ENCODE measurements at regions not wholly inside any gene's neighbourhood (a gene's known extent, or its start where the extent isn't known, plus 50 kb on each side); places are given as distances from the start of the nearest gene placed in this dataset.
A peak's percentile ranks its signal among the peaks of the same experiment; 100 is the strongest.
"Not testable (repeated sequence)": the region's sequence is repeated elsewhere in the genome, so short reads cannot be mapped to it uniquely, and the experiment has no call there.

GRCh38 chr7:13610372-13610771 lies 379.1 kb downstream of the ETV1 start:
- no peak overlapping the region for H3K4ac ChIP-seq (ENCODE audit: low read depth, low read length)
- no peak overlapping the region for H2BK5ac ChIP-seq (ENCODE audit: low read length)
- no peak overlapping the region for H3K4me3 ChIP-seq (ENCODE audit: low read length)
- H4K5ac ChIP-seq (ENCODE audit: low read length), result no peak overlapping the region
- no peak overlapping the region for H3K9ac ChIP-seq (ENCODE audit: low read length)
- H3K79me1 ChIP-seq (ENCODE audit: low read length), result no peaks in the 10 kb centered on the region
- H3K27ac ChIP-seq (ENCODE audit: low read depth, low read length), result no peak overlapping the region
- no peak overlapping the region for H2AK5ac ChIP-seq (ENCODE audit: low read length)
- no peaks in the 10 kb centered on the region for H3K27me3 ChIP-seq (ENCODE audit: insufficient read depth, low read length, poor library complexity)
- H3K36me3 ChIP-seq (ENCODE audit: control insufficient read depth, insufficient read depth, low read length), result no peaks in the 10 kb centered on the region
- no peaks in the 10 kb centered on the region for H3K79me2 ChIP-seq (ENCODE audit: control insufficient read depth, insufficient read depth, low read length)
- no peak overlapping the region for H3K18ac ChIP-seq (ENCODE audit: low read length)
- no peaks in the 10 kb centered on the region for H3K4me1 ChIP-seq (ENCODE audit: control insufficient read depth, low read depth, low read length)
- no peak overlapping the region for H2BK15ac ChIP-seq (replicated peaks; ENCODE audit: low read depth)
- DNase-seq, result no peak
- H2BK120ac ChIP-seq (ENCODE audit: low read depth, low read length), result no peak overlapping the region
- H3K4me2 ChIP-seq (ENCODE audit: low read length), result no peak overlapping the region
- H3K56ac ChIP-seq (ENCODE audit: low read length), result no peak overlapping the region
- H4K8ac ChIP-seq (ENCODE audit: low read depth, low read length), result no peak overlapping the region
- no peak overlapping the region for H3K23ac ChIP-seq (ENCODE audit: low read length)

DNA sequence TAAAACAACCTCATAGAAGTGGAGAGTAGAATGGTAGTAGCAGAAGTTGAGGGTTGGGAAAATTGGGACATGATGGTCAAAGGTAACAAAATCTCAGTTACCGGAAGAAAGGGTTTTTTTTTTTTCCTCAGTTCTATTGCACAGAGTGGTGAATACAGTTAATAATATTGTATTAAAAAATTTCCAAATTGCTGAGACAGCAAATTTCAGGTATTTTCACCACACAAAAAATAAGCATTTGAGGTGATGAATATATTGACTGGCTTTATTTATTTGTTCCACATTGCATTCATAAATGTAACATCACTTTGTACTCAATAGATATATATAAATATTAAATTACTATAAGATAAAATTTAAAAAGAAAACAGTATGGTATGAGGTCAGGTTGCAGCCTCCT lies 373.8 kb downstream of the ETV1 start:
- Histone ChIP-seq H3K4ac (ENCODE audit: low read depth, low read length) (no peak overlapping the region), H4K5ac (ENCODE audit: low read length) (no peak overlapping the region), H3K56ac (ENCODE audit: low read length) (no peak overlapping the region), H3K9ac (ENCODE audit: low read length) (no peak overlapping the region), H3K36me3 (ENCODE audit: control insufficient read depth, insufficient read depth, low read length) (no peaks in the 10 kb centered on the region), H3K4me2 (ENCODE audit: low read length) (no peak overlapping the region), H2BK15ac (replicated peaks; ENCODE audit: low read depth) (no peak overlapping the region), H3K27me3 (ENCODE audit: insufficient read depth, low read length, poor library complexity) (no peaks in the 10 kb centered on the region), H2AK5ac (ENCODE audit: low read length) (no peak overlapping the region), H3K4me3 (ENCODE audit: low read length) (no peak overlapping the region), H2BK120ac (ENCODE audit: low read depth, low read length) (no peak overlapping the region), H4K8ac (ENCODE audit: low read depth, low read length) (no peak overlapping the region), H3K79me2 (ENCODE audit: control insufficient read depth, insufficient read depth, low read length) (no peaks in the 10 kb centered on the region), H2BK5ac (ENCODE audit: low read length) (no peak overlapping the region), H3K18ac (ENCODE audit: low read length) (no peak overlapping the region), H3K79me1 (ENCODE audit: low read length) (no peaks in the 10 kb centered on the region), H3K27ac (ENCODE audit: low read depth, low read length) (no peak overlapping the region), H3K4me1 (ENCODE audit: control insufficient read depth, low read depth, low read length) (no peaks in the 10 kb centered on the region), H3K23ac (ENCODE audit: low read length) (no peak overlapping the region)
- WGBS (ENCODE audit: extremely low coverage, insufficient coverage, low lambda C conversion rate), result no CpG with 5 or more reads among the region's 1 CpG
- no peak for DNase-seq

GRCh38 chr7:13627455-13627854 lies 362.0 kb downstream of the ETV1 start:
- Histone ChIP-seq H2BK15ac (replicated peaks; ENCODE audit: low read depth) (no peak overlapping the region), H3K23ac (ENCODE audit: low read length) (no peak overlapping the region), H3K27ac (ENCODE audit: low read depth, low read length) (no peak overlapping the region), H3K79me2 (ENCODE audit: control insufficient read depth, insufficient read depth, low read length) (no peaks in the 10 kb centered on the region), H2BK120ac (ENCODE audit: low read depth, low read length) (no peak overlapping the region), H4K8ac (ENCODE audit: low read depth, low read length) (no peak overlapping the region), H3K4me2 (ENCODE audit: low read length) (no peak overlapping the region), H3K4ac (ENCODE audit: low read depth, low read length) (no peak overlapping the region), H2BK5ac (ENCODE audit: low read length) (no peak overlapping the region), H3K4me1 (ENCODE audit: control insufficient read depth, low read depth, low read length) (no peaks in the 10 kb centered on the region), H3K56ac (ENCODE audit: low read length) (no peak overlapping the region), H3K18ac (ENCODE audit: low read length) (no peak overlapping the region), H3K36me3 (ENCODE audit: control insufficient read depth, insufficient read depth, low read length) (no peaks in the 10 kb centered on the region), H3K27me3 (ENCODE audit: insufficient read depth, low read length, poor library complexity) (no peaks in the 10 kb centered on the region), H3K79me1 (ENCODE audit: low read length) (no peaks in the 10 kb centered on the region), H4K5ac (ENCODE audit: low read length) (no peak overlapping the region), H3K9ac (ENCODE audit: low read length) (no peak overlapping the region), H2AK5ac (ENCODE audit: low read length) (no peak overlapping the region), H3K4me3 (ENCODE audit: low read length) (no peak overlapping the region)
- WGBS (ENCODE audit: extremely low coverage, insufficient coverage, low lambda C conversion rate), result 100% methylated on average over 1 of the region's 2 CpGs
- DNase-seq, result no peak

DNA sequence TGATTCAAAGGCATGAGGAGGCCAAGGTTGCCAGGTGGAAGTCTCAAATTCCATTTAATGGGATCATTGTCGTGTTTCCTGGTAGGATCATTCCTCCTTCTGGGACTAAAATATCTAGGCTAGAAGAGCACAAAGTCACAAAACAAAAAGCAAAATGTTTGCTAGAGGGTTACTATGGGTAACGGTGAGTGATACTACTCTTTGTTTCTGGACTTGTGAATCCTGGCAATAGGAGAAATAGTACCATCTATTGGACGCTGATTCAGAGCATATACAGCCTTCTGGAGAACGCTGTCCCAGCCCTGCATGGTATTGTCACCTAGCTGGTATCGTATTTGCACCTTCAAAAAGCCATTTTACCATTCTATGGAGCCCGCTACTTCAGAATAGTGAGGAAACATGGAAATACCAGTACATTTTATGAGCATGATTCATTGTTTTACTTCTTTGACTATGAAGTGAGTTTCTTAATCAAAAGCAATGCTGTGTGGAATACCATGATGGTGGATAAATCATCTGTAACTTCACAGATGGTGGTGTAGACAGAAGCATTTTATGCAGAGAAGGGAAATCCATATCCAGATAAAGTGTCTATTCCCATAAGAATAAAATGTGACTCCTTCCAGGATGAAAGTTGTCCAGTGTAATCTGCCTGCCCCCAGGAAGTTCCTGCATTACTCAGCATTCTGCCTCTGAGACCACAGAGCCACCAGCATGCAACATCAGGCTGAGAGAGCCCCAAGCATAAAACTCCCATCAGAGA lies 361.0 kb downstream of the ETV1 start:
- H3K27me3 ChIP-seq (ENCODE audit: insufficient read depth, low read length, poor library complexity), result no peaks in the 10 kb centered on the region
- no peak overlapping the region for H4K5ac ChIP-seq (ENCODE audit: low read length)
- no peak overlapping the region for H3K4me2 ChIP-seq (ENCODE audit: low read length)
- no peak overlapping the region for H3K56ac ChIP-seq (ENCODE audit: low read length)
- no peaks in the 10 kb centered on the region for H3K79me2 ChIP-seq (ENCODE audit: control insufficient read depth, insufficient read depth, low read length)
- no peaks in the 10 kb centered on the region for H3K79me1 ChIP-seq (ENCODE audit: low read length)
- H2AK5ac ChIP-seq (ENCODE audit: low read length), result no peak overlapping the region
- H2BK120ac ChIP-seq (ENCODE audit: low read depth, low read length), result no peak overlapping the region
- H2BK5ac ChIP-seq (ENCODE audit: low read length), result no peak overlapping the region
- H3K27ac ChIP-seq (ENCODE audit: low read depth, low read length), result no peak overlapping the region
- H4K8ac ChIP-seq (ENCODE audit: low read depth, low read length), result no peak overlapping the region
- no CpG with 5 or more reads among the region's 6 CpGs for WGBS (ENCODE audit: extremely low coverage, insufficient coverage, low lambda C conversion rate)
- H3K9ac ChIP-seq (ENCODE audit: low read length), result no peak overlapping the region
- H3K4me1 ChIP-seq (ENCODE audit: control insufficient read depth, low read depth, low read length), result no peaks in the 10 kb centered on the region
- H2BK15ac ChIP-seq (replicated peaks; ENCODE audit: low read depth), result no peak overlapping the region
- H3K4ac ChIP-seq (ENCODE audit: low read depth, low read length), result no peak overlapping the region
- no peak overlapping the region for H3K18ac ChIP-seq (ENCODE audit: low read length)
- H3K36me3 ChIP-seq (ENCODE audit: control insufficient read depth, insufficient read depth, low read length), result no peaks in the 10 kb centered on the region
- H3K4me3 ChIP-seq (ENCODE audit: low read length), result no peak overlapping the region
- no peak overlapping the region for H3K23ac ChIP-seq (ENCODE audit: low read length)
- peak; percentile 10 for DNase-seq

DNA sequence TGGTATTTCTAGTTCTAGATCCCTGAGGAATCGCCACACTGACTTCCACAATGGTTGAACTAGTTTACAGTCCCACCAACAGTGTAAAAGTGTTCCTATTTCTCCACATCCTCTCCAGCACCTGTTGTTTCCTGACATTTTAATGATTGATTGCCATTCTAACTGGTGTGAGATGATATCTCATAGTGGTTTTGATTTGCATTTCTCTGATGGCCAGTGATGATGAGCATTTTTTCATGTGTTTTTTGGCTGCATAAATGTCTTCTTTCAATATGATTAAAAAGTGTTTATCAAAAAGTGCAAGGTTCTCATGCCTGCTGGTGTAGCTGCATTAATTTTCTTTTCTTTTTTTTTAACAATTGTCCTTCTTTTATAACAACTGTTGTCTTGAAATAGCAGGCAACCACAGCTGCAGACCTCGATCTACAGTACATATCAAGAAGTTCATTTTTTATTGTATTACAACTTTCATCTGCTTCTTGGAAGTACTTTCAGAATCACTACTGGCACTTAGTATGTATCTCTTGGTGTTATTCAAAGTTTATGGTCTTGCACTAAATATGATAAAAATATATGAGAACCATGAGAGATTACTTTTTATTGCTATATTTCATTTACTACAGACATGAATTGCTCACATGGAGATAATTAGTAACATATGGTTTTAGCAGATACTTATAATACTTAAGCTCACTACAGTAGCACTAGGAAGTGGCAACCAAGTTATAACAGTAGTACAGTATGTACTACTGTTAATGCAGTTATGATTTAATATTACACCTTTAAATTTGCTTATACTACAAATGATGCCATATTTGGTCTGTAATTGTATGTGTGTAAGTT lies 358.0 kb downstream of the ETV1 start:
- H3K4me2 ChIP-seq (ENCODE audit: low read length); H2BK5ac ChIP-seq (ENCODE audit: low read length); H3K4ac ChIP-seq (ENCODE audit: low read depth, low read length); H3K56ac ChIP-seq (ENCODE audit: low read length); H3K18ac ChIP-seq (ENCODE audit: low read length); H3K79me1 ChIP-seq (ENCODE audit: low read length); H3K23ac ChIP-seq (ENCODE audit: low read length); H3K36me3 ChIP-seq (ENCODE audit: control insufficient read depth, insufficient read depth, low read length); H3K27ac ChIP-seq (ENCODE audit: low read depth, low read length); H3K4me1 ChIP-seq (ENCODE audit: control insufficient read depth, low read depth, low read length); H3K27me3 ChIP-seq (ENCODE audit: insufficient read depth, low read length, poor library complexity); H3K9ac ChIP-seq (ENCODE audit: low read length); H3K4me3 ChIP-seq (ENCODE audit: low read length); H2BK15ac ChIP-seq (replicated peaks; ENCODE audit: low read depth); H4K8ac ChIP-seq (ENCODE audit: low read depth, low read length); DNase-seq; H3K79me2 ChIP-seq (ENCODE audit: control insufficient read depth, insufficient read depth, low read length); H4K5ac ChIP-seq (ENCODE audit: low read length); H2AK5ac ChIP-seq (ENCODE audit: low read length); H2BK120ac ChIP-seq (ENCODE audit: low read depth, low read length): not testable (repeated sequence)
- WGBS (ENCODE audit: extremely low coverage, insufficient coverage, low lambda C conversion rate), result no CpG with 5 or more reads among the region's 2 CpGs

All from mesendoderm (in vitro differentiated cells).